Endothelial cell of umbilical vein (primary cell): ENCODE measurements at regions not wholly inside any gene's neighbourhood (a gene's known extent, or its start where the extent isn't known, plus 50 kb on each side); places are given as distances from the start of the nearest gene placed in this dataset.

Source experiments
- CTCF ChIP-seq, 2 donors: IDR thresholded peaks; 1 replicate in 1 of 2; 2 replicates in 1 of 2; pipeline ENCODE4 v1.5.1; 2011; ENCODE audit warnings: low read length in 2 of 2, mild to moderate bottlenecking in 2 of 2, moderate library complexity in 2 of 2, control low read depth in 1 of 2, inconsistent platforms in 1 of 2, low read depth in 1 of 2; ENCODE audit not compliant: insufficient read depth in 1 of 2; ENCODE audit errors: extremely low read depth in 1 of 2
- EZH2 ChIP-seq: IDR thresholded peaks from 2 replicates; pipeline ENCODE4 v1.6.1; 2012; ENCODE audit warnings: borderline replicate concordance, low read depth, mild to moderate bottlenecking, moderate library complexity, low read length, inconsistent platforms; ENCODE audit not compliant: severe bottlenecking
- FOS ChIP-seq: IDR thresholded peaks from 2 replicates; pipeline ENCODE4 v1.6.1; 2011; ENCODE audit warnings: mild to moderate bottlenecking, low read length, moderate library complexity, borderline replicate concordance; ENCODE audit not compliant: insufficient read depth
- JUN ChIP-seq: IDR thresholded peaks from 2 replicates; pipeline ENCODE4 v1.6.1; 2011; ENCODE audit warnings: borderline replicate concordance, low read depth; ENCODE audit not compliant: insufficient read length, insufficient read depth
- POLR2A ChIP-seq: IDR thresholded peaks from 2 replicates; pipeline ENCODE4 v1.6.1; 2012; ENCODE audit warnings: low read depth, mild to moderate bottlenecking, control low read depth, low read length
- POLR2AphosphoS5 ChIP-seq: IDR thresholded peaks from 2 replicates; pipeline ENCODE4 v1.6.1; 2012; ENCODE audit warnings: low read depth, mild to moderate bottlenecking, control low read depth, low read length, moderate library complexity; ENCODE audit not compliant: insufficient read depth
- TF ChIP-seq, protein P1 (sequence below): IDR thresholded peaks from 2 replicates; pipeline ENCODE4 v1.6.1; 2011; ENCODE audit not compliant: insufficient read depth, insufficient read length

- TF ChIP-seq, protein P1, sequence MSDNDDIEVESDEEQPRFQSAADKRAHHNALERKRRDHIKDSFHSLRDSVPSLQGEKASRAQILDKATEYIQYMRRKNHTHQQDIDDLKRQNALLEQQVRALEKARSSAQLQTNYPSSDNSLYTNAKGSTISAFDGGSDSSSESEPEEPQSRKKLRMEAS = no peak
- no peak for TF ChIP-seq CTCF (IDR thresholded peaks at IDR 0.05; ENCODE audit: extremely low read depth in 1 of 2, insufficient read depth in 1 of 2, low read depth in 1 of 2, low read length in 2 of 2)
- no peak for TF ChIP-seq POLR2AphosphoS5
- TF ChIP-seq POLR2A = no peak
- no peak for TF ChIP-seq EZH2
- TF ChIP-seq JUN = no peak
- no peak for TF ChIP-seq FOS
These were observed 78.7 kb downstream of the FZD10 start for GRCh38 chr12:130240831-130241590.
